IPS-NIHi7 (cell line): ENCODE measurements at regions not wholly inside any gene's neighbourhood (a gene's known extent, or its start where the extent isn't known, plus 50 kb on each side); places are given as distances from the start of the nearest gene placed in this dataset.

Source experiments
- DNase-seq: peaks from one replicate; pipeline ENCODE4 v3.0.0; 2012; ENCODE audit warnings: mixed read lengths; ENCODE audit errors: extremely low spot score

DNA sequence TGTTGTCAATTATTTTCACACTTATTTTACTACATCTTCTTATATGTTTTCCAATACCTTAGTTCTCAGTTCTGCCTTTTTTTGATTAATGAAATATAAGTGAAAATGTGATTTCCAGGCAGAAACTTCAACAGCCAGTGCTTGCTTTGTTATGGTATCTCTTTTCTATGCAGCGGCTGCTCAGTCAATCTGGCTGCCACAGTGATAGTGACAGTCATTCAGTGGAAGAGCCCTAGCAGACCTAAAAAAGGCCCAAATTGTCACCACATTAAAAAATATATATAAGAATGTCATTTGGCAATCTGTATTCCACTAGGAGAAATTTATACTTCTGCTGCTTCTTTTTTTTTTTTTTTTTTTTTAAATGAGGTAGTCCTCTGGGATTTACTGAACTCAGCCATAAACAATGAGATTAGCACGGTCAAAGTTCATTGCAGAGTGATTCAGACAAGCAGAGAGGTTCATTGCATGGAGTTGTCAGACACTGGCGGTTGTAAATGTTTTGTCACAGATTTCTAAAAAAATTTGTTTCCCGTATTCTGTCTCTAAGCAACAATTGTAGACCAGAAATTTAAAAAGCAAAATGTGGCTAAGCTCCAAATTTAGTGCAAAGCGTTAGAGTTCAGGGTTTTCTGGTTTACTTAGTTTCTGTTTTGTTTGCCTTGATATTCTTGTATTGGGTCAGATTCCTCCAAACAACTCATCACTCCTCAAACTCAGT lies 94.7 kb upstream of the PRR20A start:
- DNase-seq, result peak; percentile 7

DNA sequence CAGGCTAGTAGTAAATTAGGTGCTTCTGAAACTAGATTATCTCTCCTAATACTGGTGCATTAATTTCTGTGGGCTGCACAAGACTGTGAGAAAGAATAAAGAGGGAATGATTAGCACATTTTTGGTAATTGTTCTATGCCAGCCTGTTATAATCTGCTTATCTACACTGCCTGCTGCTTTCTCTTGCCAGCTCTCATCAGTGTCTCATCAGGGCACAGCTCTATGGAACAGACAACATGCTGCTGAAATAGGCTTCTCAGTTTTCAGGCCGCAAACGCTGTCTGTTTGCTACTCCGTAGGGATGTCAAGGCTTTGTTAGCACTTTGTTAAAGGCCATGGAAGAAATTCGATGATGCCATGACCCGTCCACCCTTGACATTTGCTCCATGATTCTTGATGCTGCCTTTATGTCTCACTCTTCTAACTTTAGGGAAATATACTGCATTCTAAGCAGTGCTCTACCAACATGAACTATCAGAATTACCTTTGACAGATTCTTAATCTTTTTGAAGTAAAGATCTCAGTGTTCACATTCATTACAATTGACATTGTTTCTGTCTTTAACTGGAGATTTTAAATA lies 84.0 kb upstream of the PRR20A start:
- DNase-seq, result peak; percentile 4

DNA sequence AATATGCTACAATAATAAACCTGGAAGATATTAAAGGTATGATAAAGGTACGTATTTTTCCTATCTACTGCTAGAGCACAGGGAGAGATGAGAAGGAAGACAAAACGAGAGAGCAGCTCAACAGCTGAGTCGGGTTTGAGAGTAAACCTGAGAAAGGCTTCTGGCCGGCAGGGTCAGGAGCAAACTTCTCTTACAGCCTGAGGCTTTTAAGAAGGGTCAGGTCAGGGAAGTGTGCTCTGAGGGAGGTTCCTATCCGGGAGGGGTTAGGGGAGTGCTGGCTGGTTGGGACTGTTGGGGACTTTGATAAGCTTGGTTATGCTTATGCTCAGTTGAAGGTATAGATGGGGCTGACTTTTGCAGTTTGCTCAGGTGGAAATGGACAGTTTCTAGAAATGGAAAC lies 77.7 kb upstream of the PRR20A start:
- peak; percentile 10 for DNase-seq

DNA sequence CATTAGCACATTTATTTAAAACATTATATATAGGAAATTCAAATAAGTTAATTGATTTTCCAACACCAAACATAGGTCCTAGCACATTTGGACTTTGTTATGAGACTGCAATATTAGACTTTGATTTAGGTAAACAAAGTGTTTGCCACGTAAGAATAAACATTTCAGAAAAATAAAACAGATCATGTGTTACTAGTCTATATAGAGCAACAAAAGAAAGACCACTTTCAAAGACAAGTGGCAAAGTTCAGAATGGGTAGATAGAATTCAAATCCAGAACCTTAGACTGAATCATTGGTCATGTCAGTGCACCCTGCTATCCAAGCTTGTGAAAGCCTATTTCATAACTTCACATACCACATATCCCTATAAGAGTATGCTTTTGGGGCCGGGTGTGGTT lies 66.7 kb upstream of the PRR20A start:
- no peak for DNase-seq

DNA sequence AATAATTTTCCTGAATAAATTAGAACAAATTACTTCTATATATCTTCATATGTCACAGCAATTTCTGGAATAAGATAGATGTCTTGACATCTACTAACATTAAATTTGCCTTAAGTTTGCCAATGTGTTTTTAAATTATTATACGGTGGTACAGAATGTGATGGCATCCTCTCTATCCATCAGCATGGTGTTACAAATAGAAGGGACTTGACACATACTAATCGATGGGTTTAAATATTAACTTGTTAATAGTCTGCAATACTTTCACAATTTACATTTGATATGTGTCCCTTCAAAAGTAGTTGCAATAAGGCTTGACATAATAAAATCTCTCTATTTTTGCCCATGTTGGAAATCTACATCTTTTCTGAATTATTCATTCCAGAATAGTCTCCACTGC lies 65.1 kb upstream of the PRR20A start:
- no peak for DNase-seq

GRCh38 chr13:57087006-57087405 lies 53.7 kb upstream of the PRR20A start:
- DNase-seq, result no peak
